Activated naive CD8-positive, alpha-beta T cell treated with anti-CD3 and anti-CD28 coated beads, Interleukin-2, amount 10 ng/mL, durations not matched to agents 7 days and 5 days (primary cell): ENCODE measurements at regions not wholly inside any gene's neighbourhood (a gene's known extent, or its start where the extent isn't known, plus 50 kb on each side); places are given as distances from the start of the nearest gene placed in this dataset.

ENCODE experiments used
- ATAC-seq: fragments of 150-1000 bp; cut with Tn5 transposase; one replicate; pipeline ENCODE4 v1.10.0; 2021; ENCODE audit warnings: low read depth, moderate library complexity
- POLR2A ChIA-PET: fragments of 350-600 bp; sonication (Branson Sonifier 250); formaldehyde crosslinking; loops from one replicate; lab custom pipeline; 2021; ENCODE audit warnings: antibody characterized with exemption; lab: Charles Lee
- DNase-seq: peaks from one replicate; pipeline ENCODE4 v3.0.0; 2021
- H3K27ac Mint-ChIP-seq: one replicate; pipeline ENCODE4 v1.8.0; 2022; ENCODE audit warnings: mild to moderate bottlenecking, mixed read lengths
- H3K27me3 Mint-ChIP-seq: one replicate; pipeline ENCODE4 v1.8.0; 2022; ENCODE audit warnings: mild to moderate bottlenecking, moderate library complexity, mixed read lengths
- H3K36me3 Mint-ChIP-seq: one replicate; pipeline ENCODE4 v1.8.0; 2021; ENCODE audit warnings: mild to moderate bottlenecking, mixed read lengths
- H3K4me1 Mint-ChIP-seq: one replicate; pipeline ENCODE4 v1.8.0; 2021; ENCODE audit warnings: mixed read lengths
- H3K4me3 Mint-ChIP-seq: one replicate; pipeline ENCODE4 v1.8.0; 2022; ENCODE audit warnings: mild to moderate bottlenecking, moderate library complexity, mixed read lengths
- H3K9me3 Mint-ChIP-seq: one replicate; pipeline ENCODE4 v1.8.0; 2021; ENCODE audit warnings: mixed read lengths

DNA sequence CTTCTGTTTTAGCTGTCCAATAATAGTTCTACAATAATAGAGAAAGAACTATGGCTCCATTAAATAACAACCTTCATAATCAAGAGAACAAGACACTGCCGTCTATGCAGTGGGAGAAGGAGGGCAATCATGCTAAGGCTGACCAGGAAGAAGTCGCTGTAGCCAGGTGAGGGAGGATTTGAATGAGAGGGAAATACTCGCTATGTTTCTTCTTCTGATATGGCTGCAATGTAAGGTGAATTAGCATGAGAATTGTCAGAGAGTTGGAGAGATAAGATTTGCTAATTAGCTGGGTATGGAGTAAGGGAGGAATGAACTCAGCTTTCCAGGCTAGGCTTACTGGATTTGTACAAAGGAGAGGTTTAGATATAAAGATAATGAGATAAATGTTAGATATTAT is 555.4 kb upstream of the ZNF385D start:
- H3K27ac Mint-ChIP-seq, result no peak overlapping the region
- POLR2A ChIA-PET, result no interaction called here
- no peaks in the 10 kb centered on the region for H3K9me3 Mint-ChIP-seq
- ATAC-seq (no peak), DNase-seq (no peak)
- no peaks in the 10 kb centered on the region for H3K27me3 Mint-ChIP-seq
- no peaks in the 10 kb centered on the region for H3K4me1 Mint-ChIP-seq
- H3K4me3 Mint-ChIP-seq, result no peak overlapping the region
- H3K36me3 Mint-ChIP-seq, result no peaks in the 10 kb centered on the region

DNA sequence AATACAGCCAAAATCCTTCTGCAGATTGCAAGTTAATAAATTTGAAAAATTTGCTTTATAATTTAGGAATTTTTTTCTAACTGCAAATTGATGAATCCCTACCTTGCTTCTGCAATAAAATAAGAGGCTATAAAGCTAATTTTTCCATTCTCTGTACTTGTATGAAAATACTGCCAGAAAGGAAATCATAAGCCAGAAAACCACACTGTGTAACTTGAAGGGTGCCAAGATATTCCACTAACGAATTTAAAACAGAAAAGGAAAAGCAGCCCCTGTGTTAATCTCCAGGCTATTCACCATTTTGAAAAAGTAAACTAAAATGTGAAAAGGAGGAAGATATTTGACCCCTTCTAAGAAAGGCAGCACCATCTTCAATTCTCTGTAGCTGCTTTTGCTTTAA is 557.9 kb upstream of the ZNF385D start:
- Mint-ChIP-seq H3K9me3 (peaks cover 3% of the 10 kb centered on the region), H3K36me3 (no peaks in the 10 kb centered on the region), H3K4me1 (no peaks in the 10 kb centered on the region), H3K4me3 (no peak overlapping the region), H3K27ac (no peak overlapping the region), H3K27me3 (no peaks in the 10 kb centered on the region)
- POLR2A ChIA-PET, result no interaction called here
- DNase-seq (no peak), ATAC-seq (no peak)

DNA sequence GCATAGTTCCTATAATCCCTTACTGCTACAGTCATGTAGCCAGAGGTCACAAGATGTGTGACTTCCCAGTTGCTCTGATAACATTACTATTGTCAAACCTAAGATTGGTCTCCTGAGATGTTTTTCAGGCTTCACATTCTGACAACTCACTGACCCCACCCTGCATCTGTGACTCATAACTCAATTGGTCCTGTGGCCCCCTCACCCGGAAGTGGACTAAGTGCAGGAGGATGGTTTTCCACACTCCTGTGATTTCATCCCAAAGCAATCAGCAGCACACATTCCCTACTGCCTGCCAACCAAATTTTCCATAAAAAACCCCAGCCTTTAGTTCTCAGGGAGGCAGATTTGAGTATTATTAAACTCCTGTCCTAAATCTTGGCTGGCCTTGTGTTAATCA is 564.9 kb upstream of the ZNF385D start:
- Mint-ChIP-seq H3K4me3 (no peak overlapping the region), H3K27me3 (no peaks in the 10 kb centered on the region), H3K27ac (no peak overlapping the region), H3K4me1 (no peaks in the 10 kb centered on the region), H3K9me3 (peaks cover 3% of the 10 kb centered on the region), H3K36me3 (no peaks in the 10 kb centered on the region)
- DNase-seq (no peak), ATAC-seq (no peak)
- POLR2A ChIA-PET, result no interaction called here

DNA sequence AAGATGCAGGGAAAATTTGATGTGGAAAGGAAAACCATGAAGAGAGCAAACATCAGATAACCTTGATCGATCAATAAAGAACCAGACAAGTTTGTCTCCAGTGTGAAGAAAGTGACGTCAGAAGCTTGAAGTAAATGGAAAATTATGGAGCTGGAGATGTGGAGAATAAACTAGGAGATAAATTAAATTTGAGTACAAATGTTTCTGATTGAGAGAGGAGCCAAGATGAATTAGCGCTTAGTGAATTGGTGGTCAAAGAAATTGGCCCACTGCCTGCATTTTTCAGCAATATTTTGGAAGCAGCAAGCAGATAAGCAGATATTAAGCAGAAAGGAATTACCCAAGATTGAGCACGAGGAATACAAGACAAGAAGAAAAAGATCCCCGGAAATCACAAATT is 567.3 kb upstream of the ZNF385D start:
- H3K9me3 Mint-ChIP-seq, result no peaks in the 10 kb centered on the region
- no peaks in the 10 kb centered on the region for H3K36me3 Mint-ChIP-seq
- DNase-seq (no peak), ATAC-seq (no peak)
- no peaks in the 10 kb centered on the region for H3K27me3 Mint-ChIP-seq
- no peak overlapping the region for H3K4me3 Mint-ChIP-seq
- no peak overlapping the region for H3K27ac Mint-ChIP-seq
- no peaks in the 10 kb centered on the region for H3K4me1 Mint-ChIP-seq
- POLR2A ChIA-PET, result no interaction called here

DNA sequence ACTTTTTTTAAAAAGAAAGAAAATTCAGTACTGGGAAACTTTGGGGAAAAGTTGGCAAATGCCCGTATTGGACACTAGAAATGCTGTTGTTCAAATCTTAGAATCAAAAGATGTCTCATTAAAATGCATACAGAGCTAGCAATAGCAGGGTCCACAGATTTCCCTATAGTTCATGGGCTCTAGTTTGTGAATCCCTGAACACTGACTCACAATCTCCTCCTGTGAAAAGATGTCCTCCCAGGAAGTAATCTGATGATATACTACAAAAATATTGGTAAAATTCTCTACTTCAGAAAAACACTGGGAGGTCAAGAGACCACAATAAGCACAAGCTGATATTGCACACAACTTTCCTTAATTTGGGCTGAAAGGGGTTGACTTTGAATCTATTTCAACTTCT is 568.4 kb upstream of the ZNF385D start:
- no peaks in the 10 kb centered on the region for H3K4me1 Mint-ChIP-seq
- H3K36me3 Mint-ChIP-seq, result no peaks in the 10 kb centered on the region
- no peak overlapping the region for H3K4me3 Mint-ChIP-seq
- H3K9me3 Mint-ChIP-seq, result no peaks in the 10 kb centered on the region
- ATAC-seq (no peak), DNase-seq (no peak)
- H3K27me3 Mint-ChIP-seq, result no peaks in the 10 kb centered on the region
- POLR2A ChIA-PET, result no interaction called here
- H3K27ac Mint-ChIP-seq, result no peak overlapping the region

DNA sequence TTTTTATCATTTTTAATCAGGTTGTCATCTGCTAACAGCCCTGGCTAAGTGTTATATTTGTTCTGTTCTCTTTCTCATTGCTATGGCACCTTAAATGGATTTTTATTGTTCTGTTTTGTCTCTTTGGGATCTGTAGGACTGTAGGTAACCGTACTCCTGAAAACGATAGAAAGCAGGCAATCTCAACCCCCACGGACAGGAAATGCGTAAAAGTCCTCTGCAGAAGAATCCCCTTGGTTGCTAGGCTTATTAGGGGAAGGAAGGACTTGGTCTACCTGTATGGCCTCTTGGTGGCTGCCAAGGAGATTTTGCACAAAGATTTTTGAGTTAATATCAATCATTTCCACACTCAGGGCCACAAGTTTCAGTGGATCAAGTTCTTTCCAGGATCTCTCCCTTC is 571.9 kb upstream of the ZNF385D start:
- POLR2A ChIA-PET, result no interaction called here
- ATAC-seq, result no peak
- no peak overlapping the region for H3K27ac Mint-ChIP-seq
- no peaks in the 10 kb centered on the region for H3K27me3 Mint-ChIP-seq
- no peak for DNase-seq
- H3K36me3 Mint-ChIP-seq, result no peaks in the 10 kb centered on the region
- H3K9me3 Mint-ChIP-seq, result no peaks in the 10 kb centered on the region
- no peak overlapping the region for H3K4me3 Mint-ChIP-seq
- no peaks in the 10 kb centered on the region for H3K4me1 Mint-ChIP-seq

DNA sequence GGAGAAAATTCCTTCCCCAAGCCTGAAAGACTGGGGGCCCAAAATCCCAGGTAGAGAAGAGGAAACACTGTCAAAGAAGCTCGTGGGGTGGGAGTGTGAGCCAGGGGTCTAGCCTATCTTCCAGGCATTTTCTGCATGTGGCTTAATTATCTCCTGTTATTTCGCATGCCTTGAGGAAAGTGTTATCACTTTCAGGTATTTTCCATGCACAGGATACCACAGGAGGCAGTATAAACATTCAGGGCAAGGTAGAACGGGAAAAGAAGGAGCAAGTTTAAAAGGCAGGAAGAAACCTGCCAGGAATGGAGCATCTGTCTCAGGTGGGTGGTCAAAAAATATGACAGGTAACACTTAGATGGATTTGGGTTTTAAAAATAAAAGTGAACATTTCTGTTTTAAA is 575.3 kb upstream of the ZNF385D start:
- H3K4me3 Mint-ChIP-seq, result no peak overlapping the region
- ATAC-seq, result no peak
- H3K36me3 Mint-ChIP-seq, result no peaks in the 10 kb centered on the region
- no peaks in the 10 kb centered on the region for H3K4me1 Mint-ChIP-seq
- no peak for DNase-seq
- no peak overlapping the region for H3K27ac Mint-ChIP-seq
- POLR2A ChIA-PET, result no interaction called here
- H3K9me3 Mint-ChIP-seq, result no peaks in the 10 kb centered on the region
- no peaks in the 10 kb centered on the region for H3K27me3 Mint-ChIP-seq

DNA sequence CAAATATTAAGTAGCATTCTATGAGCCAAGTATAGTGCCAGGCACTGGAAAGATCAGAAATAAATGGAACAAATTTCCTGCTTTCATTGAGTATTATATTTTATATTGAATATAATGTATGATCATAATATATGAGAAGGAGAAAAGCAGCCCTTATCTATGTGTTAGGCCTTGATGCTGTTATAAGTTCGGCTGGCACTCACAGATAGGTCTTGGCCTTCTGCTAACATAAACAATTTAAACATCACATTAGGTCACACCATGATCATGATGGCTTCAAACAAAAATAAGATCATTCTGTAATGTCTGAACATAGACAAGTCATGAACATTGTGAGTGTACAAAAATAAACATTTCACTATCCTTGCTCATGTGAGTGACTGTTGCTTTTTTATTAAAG is 584.0 kb upstream of the ZNF385D start:
- H3K27me3 Mint-ChIP-seq, result no peaks in the 10 kb centered on the region
- DNase-seq (no peak), ATAC-seq (no peak)
- POLR2A ChIA-PET, result no interaction called here
- no peak overlapping the region for H3K4me3 Mint-ChIP-seq
- H3K27ac Mint-ChIP-seq, result no peak overlapping the region
- no peaks in the 10 kb centered on the region for H3K4me1 Mint-ChIP-seq
- H3K36me3 Mint-ChIP-seq, result no peaks in the 10 kb centered on the region
- H3K9me3 Mint-ChIP-seq, result no peaks in the 10 kb centered on the region

DNA sequence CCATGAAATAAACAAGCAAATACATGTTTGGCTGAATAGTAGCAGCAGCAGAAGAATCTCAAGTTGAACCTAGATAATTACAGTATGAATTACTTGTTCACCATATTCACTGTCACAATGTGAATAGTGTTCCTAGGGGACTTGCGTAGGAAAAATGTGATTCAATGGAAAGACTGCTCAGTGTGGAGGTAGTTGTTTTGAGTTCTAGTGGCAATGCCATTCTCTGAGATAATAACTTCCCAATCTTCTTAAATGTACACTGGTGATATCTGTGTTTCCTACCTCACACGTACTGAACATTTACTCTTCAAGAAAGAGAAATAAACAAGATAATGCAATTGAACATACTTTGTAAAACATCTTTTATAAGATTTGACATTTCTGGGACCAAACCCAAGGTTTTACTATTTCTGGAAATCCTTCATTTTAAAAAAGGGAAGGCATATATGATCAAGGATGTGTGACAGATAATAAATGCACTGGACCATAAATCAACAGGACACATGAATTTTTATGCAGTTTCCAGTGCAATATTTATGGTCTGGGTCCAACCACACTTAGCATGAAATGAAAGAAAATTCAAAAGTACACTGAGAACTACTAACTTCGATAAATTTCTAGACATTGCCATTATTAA is 598.3 kb upstream of the ZNF385D start:
- H3K36me3 Mint-ChIP-seq, result no peaks in the 10 kb centered on the region
- no peaks in the 10 kb centered on the region for H3K4me1 Mint-ChIP-seq
- POLR2A ChIA-PET, result no interaction called here
- H3K4me3 Mint-ChIP-seq, result no peak overlapping the region
- ATAC-seq (no peak), DNase-seq (no peak)
- no peak overlapping the region for H3K27ac Mint-ChIP-seq
- H3K27me3 Mint-ChIP-seq, result no peaks in the 10 kb centered on the region
- no peaks in the 10 kb centered on the region for H3K9me3 Mint-ChIP-seq

DNA sequence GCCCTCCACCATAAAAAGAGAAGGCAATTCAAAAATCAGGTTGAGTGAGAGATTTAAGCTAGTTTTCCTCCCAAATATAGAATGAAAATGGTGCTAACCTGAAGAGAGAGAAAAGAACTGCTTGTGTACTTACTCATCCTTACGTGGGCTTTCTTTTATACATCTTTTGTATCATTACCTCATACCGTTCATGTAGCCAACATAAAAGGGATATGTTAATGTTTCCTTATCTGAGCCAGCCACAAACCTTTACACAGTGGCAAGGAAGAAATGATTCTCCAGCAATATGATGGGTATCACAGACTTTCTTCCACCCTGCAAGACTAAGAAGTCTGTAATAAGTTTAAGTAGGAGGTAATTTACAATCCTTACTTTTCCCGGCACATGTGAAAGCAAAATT is 600.8 kb upstream of the ZNF385D start:
- POLR2A ChIA-PET, result no interaction called here
- ATAC-seq (no peak), DNase-seq (no peak)
- Mint-ChIP-seq H3K4me1 (no peaks in the 10 kb centered on the region), H3K36me3 (no peaks in the 10 kb centered on the region), H3K27ac (no peak overlapping the region), H3K27me3 (no peaks in the 10 kb centered on the region), H3K9me3 (no peaks in the 10 kb centered on the region), H3K4me3 (no peak overlapping the region)

DNA sequence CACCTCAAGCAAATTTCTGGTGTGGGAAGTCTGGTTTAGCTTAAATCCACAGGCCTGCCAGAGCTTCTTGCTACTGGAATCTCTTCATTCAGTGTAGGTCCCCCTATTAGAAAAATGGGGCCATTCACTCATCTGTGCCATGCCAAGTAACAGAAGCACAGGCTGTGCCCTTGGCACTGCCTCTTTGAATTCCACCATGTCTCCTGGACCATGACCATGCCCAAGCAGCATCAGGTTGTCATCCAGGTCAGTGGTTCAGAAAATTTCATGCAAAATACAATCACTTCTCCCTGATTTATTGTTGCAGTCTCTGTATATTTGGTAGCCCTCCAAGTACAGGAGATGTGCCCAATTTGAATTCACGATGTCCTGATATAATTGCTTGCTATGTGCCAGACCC is 602.1 kb upstream of the ZNF385D start:
- POLR2A ChIA-PET, result no interaction called here
- no peak overlapping the region for H3K4me3 Mint-ChIP-seq
- H3K27ac Mint-ChIP-seq, result no peak overlapping the region
- H3K4me1 Mint-ChIP-seq, result no peaks in the 10 kb centered on the region
- H3K27me3 Mint-ChIP-seq, result no peaks in the 10 kb centered on the region
- no peaks in the 10 kb centered on the region for H3K9me3 Mint-ChIP-seq
- no peaks in the 10 kb centered on the region for H3K36me3 Mint-ChIP-seq
- ATAC-seq (no peak), DNase-seq (no peak)

DNA sequence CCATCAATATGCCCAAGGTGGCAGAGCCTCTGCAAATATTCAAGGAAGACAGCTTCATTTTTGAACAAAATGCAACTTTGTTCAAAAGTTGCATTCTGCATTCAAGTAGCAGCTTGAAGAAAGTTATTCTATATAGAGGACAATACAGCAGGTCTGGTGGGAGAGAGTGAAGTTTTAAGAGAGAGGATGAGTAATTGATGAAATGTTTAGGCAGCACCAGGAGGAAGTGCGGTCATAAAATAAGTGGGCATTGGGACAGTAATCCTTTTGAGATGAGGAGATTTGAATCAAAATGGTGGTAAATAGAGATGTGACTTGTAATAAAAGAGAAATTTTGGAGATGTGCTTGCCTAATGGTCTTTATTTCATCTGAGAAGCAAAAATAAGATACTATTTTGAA is 607.3 kb upstream of the ZNF385D start:
- Mint-ChIP-seq H3K4me1 (no peaks in the 10 kb centered on the region), H3K4me3 (no peak overlapping the region), H3K27ac (no peak overlapping the region), H3K27me3 (no peaks in the 10 kb centered on the region), H3K36me3 (no peaks in the 10 kb centered on the region), H3K9me3 (no peaks in the 10 kb centered on the region)
- POLR2A ChIA-PET, result no interaction called here
- no peak for DNase-seq
- ATAC-seq, result no peak

DNA sequence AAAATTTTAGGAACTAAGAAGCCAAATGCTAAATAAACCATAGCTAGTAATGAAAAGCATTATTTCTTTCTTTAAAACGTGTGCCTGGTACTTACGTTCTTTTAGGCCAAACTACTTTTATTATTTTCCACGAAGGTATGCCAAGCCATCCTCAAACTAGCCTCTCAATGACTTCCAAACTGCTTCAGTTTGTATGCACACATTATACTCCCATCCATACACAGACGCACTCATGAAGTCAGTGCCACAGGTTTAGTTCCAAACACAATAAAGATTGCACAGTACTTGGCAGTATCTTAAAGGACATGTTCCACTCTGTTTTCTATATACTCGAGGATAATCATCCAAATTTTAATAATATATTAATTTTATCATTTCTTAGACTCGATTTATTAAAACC is 609.2 kb upstream of the ZNF385D start:
- ATAC-seq, result no peak

DNA sequence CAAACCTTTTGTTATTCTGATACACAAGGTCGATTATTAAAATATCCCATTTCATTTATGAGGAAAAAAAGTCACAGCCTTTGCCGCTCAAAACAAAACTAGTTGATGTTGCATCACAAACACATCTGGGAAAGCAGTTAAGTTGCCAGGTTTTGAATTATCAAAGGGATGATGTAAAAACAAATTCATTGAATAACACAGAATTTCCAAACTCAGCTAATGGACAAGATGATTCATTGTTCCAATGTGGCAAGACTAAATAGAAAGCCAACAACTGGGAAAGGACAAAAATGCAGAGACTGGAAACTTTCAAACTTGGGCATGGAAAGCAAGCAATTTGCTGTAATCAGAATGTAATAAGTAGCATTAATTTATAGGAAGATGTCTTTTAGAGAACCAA is 610.0 kb upstream of the ZNF385D start:
- ATAC-seq, result no peak
- H3K9me3 Mint-ChIP-seq, result no peaks in the 10 kb centered on the region
- no peaks in the 10 kb centered on the region for H3K36me3 Mint-ChIP-seq
- DNase-seq, result no peak
- no peak overlapping the region for H3K27ac Mint-ChIP-seq
- POLR2A ChIA-PET, result no interaction called here
- no peaks in the 10 kb centered on the region for H3K27me3 Mint-ChIP-seq
- no peaks in the 10 kb centered on the region for H3K4me1 Mint-ChIP-seq
- no peak overlapping the region for H3K4me3 Mint-ChIP-seq

More for the DNA sequence above, 609.2 kb upstream of the ZNF385D start:
- no peak for DNase-seq
- Mint-ChIP-seq H3K36me3 (no peaks in the 10 kb centered on the region), H3K4me3 (no peak overlapping the region), H3K27me3 (no peaks in the 10 kb centered on the region), H3K9me3 (no peaks in the 10 kb centered on the region), H3K27ac (no peak overlapping the region), H3K4me1 (no peaks in the 10 kb centered on the region)
- POLR2A ChIA-PET, result no interaction called here

DNA sequence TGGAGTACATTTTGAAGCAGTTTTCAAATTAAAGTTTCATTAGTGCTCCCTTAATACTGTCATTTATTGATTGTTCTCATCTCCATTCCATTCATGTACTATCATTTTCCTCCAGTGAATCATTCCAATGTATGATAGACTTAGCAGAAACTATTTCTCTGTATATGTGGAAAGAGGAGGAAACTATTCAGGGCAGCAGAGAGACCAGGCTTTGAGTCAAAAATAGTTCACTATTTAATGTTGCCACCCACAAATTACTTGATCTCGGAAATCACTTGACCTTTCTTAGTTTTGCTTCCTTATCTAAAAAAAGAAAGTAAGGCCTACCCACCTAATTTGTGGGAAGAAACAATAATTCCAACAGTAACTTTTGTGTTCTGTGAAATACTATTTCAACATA is 610.5 kb upstream of the ZNF385D start:
- ATAC-seq (no peak), DNase-seq (no peak)
- H3K4me3 Mint-ChIP-seq, result no peak overlapping the region
- H3K9me3 Mint-ChIP-seq, result no peaks in the 10 kb centered on the region
- no peaks in the 10 kb centered on the region for H3K4me1 Mint-ChIP-seq
- no peaks in the 10 kb centered on the region for H3K36me3 Mint-ChIP-seq
- no peak overlapping the region for H3K27ac Mint-ChIP-seq
- POLR2A ChIA-PET, result no interaction called here
- no peaks in the 10 kb centered on the region for H3K27me3 Mint-ChIP-seq
